H9 (cell line): ENCODE measurements at regions not wholly inside any gene's neighbourhood (a gene's known extent, or its start where the extent isn't known, plus 50 kb on each side); places are given as distances from the start of the nearest gene placed in this dataset.

ENCODE experiments used
- DNase-seq: peaks from one replicate; pipeline ENCODE4 v3.0.0-alpha.2; 2017
- H2AFZ ChIP-seq: one replicate; pipeline ENCODE4 v1.6.1; 2013; ENCODE audit warnings: mild to moderate bottlenecking, low read length, control low read depth, moderate library complexity
- H2AK5ac ChIP-seq: 2 replicates; pipeline ENCODE4 v1.6.1; 2013; ENCODE audit warnings: low read length, control low read depth, mixed read lengths; ENCODE audit not compliant: insufficient read length
- H2BK120ac ChIP-seq: one replicate; pipeline ENCODE4 v1.6.1; 2013; ENCODE audit warnings: low read depth, mild to moderate bottlenecking, low read length, control low read depth, inconsistent platforms; ENCODE audit not compliant: poor library complexity, severe bottlenecking
- H2BK12ac ChIP-seq: 2 replicates; pipeline ENCODE4 v1.6.1; 2013; ENCODE audit warnings: low read length, control low read depth, mixed read lengths, low read depth; ENCODE audit not compliant: insufficient read length
- H2BK15ac ChIP-seq: 2 replicates; pipeline ENCODE4 v1.6.1; 2013; ENCODE audit warnings: low read depth, low read length, control low read depth
- H2BK20ac ChIP-seq: one replicate; pipeline ENCODE4 v1.6.1; 2013; ENCODE audit warnings: low read depth, mild to moderate bottlenecking, low read length, control low read depth, inconsistent platforms; ENCODE audit not compliant: poor library complexity, severe bottlenecking
- H2BK5ac ChIP-seq: 2 replicates; pipeline ENCODE4 v1.6.1; 2013; ENCODE audit warnings: low read length, control low read depth, mixed read lengths; ENCODE audit not compliant: insufficient read length
- H3K14ac ChIP-seq: 2 replicates; pipeline ENCODE4 v1.6.1; 2013; ENCODE audit warnings: low read length, control low read depth; ENCODE audit not compliant: insufficient read depth
- H3K18ac ChIP-seq: 2 replicates; pipeline ENCODE4 v1.6.1; 2013; ENCODE audit warnings: low read depth, mild to moderate bottlenecking, mixed read lengths, low read length, control low read depth; ENCODE audit not compliant: insufficient read length
- H3K23ac ChIP-seq: 2 replicates; pipeline ENCODE4 v1.6.1; 2013; ENCODE audit warnings: low read length, control low read depth, mixed read lengths, low read depth; ENCODE audit not compliant: insufficient read length
- H3K23me2 ChIP-seq: 2 replicates; pipeline ENCODE4 v1.6.1; 2013; ENCODE audit warnings: low read depth, mild to moderate bottlenecking, mixed read lengths, low read length, control low read depth; ENCODE audit not compliant: insufficient read length, poor library complexity, severe bottlenecking
- H3K27ac ChIP-seq: 2 replicates; pipeline ENCODE4 v1.5.1; 2013; ENCODE audit warnings: low read length, control low read depth, mixed read lengths, low read depth; ENCODE audit not compliant: insufficient read length
- H3K27me3 ChIP-seq: 2 replicates; pipeline ENCODE4 v1.6.1; 2013; ENCODE audit warnings: low read length, control low read depth, inconsistent platforms; ENCODE audit not compliant: insufficient read depth
- H3K4ac ChIP-seq: 2 replicates; pipeline ENCODE4 v1.6.1; 2013; ENCODE audit warnings: low read depth, mild to moderate bottlenecking, control low read depth, inconsistent platforms, low read length, moderate library complexity
- H3K4me1 ChIP-seq: 2 replicates; pipeline ENCODE4 v1.6.1; 2013; ENCODE audit warnings: low read length, control low read depth, inconsistent platforms; ENCODE audit not compliant: insufficient read depth
- H3K4me2 ChIP-seq: 2 replicates; pipeline ENCODE4 v1.6.1; 2013; ENCODE audit warnings: low read length, control low read depth, mixed read lengths; ENCODE audit not compliant: insufficient read length, insufficient read depth
- H3K56ac ChIP-seq: 2 replicates; pipeline ENCODE4 v1.6.1; 2013; ENCODE audit warnings: low read depth, mild to moderate bottlenecking, mixed read lengths, low read length, control low read depth; ENCODE audit not compliant: insufficient read length
- H3K79me1 ChIP-seq: 2 replicates; pipeline ENCODE4 v1.6.1; 2013; ENCODE audit warnings: low read depth, mild to moderate bottlenecking, moderate library complexity, low read length, control low read depth, inconsistent platforms; ENCODE audit not compliant: insufficient read depth, poor library complexity, severe bottlenecking
- H3K79me2 ChIP-seq: 2 replicates; pipeline ENCODE4 v1.6.1; 2013; ENCODE audit warnings: low read length, control low read depth, inconsistent platforms; ENCODE audit not compliant: insufficient read depth
- H3K9ac ChIP-seq: 2 replicates; pipeline ENCODE4 v1.6.1; 2013; ENCODE audit warnings: low read length, control low read depth, mixed read lengths; ENCODE audit not compliant: insufficient read length; ENCODE audit errors: extremely low read depth
- H3K9me3 ChIP-seq: one replicate; pipeline ENCODE4 v1.6.1; 2013; ENCODE audit warnings: low read depth, low read length, inconsistent platforms; ENCODE audit not compliant: control insufficient read depth
- H3T11ph ChIP-seq: one replicate; pipeline ENCODE4 v1.6.1; 2013; ENCODE audit warnings: mild to moderate bottlenecking, low read length, control low read depth, inconsistent platforms
- H4K20me1 ChIP-seq: one replicate; pipeline ENCODE4 v1.6.1; 2013; ENCODE audit not compliant: control insufficient read depth, insufficient read length, insufficient read depth
- H4K5ac ChIP-seq: 2 replicates; pipeline ENCODE4 v1.6.1; 2013; ENCODE audit warnings: low read depth, mild to moderate bottlenecking, mixed read lengths, low read length, control low read depth; ENCODE audit not compliant: insufficient read length
- H4K8ac ChIP-seq: replicated peaks from 2 replicates; pipeline ENCODE4 v1.6.1; 2013; ENCODE audit warnings: low read length, control low read depth, mixed read lengths, low read depth; ENCODE audit not compliant: insufficient read length
- H4K91ac ChIP-seq: 2 replicates; pipeline ENCODE4 v1.6.1; 2013; ENCODE audit warnings: low read depth, mild to moderate bottlenecking, moderate library complexity, mixed read lengths, low read length, control low read depth; ENCODE audit not compliant: insufficient read length
- H3K27ac Mint-ChIP-seq, 3 experiments: 2 replicates in 2 of 3; 3 replicates in 1 of 3; pipeline ENCODE4 v1.8.0; 2020 to 2021; ENCODE audit warnings: mixed read lengths in 3 of 3, mild to moderate bottlenecking in 1 of 3, moderate library complexity in 1 of 3
- H3K27me3 Mint-ChIP-seq: 2 replicates; pipeline ENCODE4 v1.8.0; 2021; ENCODE audit warnings: low read depth, mild to moderate bottlenecking, moderate library complexity, mixed read lengths
- H3K36me3 Mint-ChIP-seq, 3 experiments: 2 replicates in 2 of 3; 3 replicates in 1 of 3; pipeline ENCODE4 v1.8.0; 2020 to 2021; ENCODE audit warnings: low read depth in 3 of 3, mixed read lengths in 3 of 3; ENCODE audit not compliant: insufficient read depth in 1 of 3
- H3K4me1 Mint-ChIP-seq, 2 experiments: 2 replicates each; pipeline ENCODE4 v1.8.0; 2020; ENCODE audit warnings: mixed read lengths in 2 of 2
- H3K4me3 Mint-ChIP-seq, 2 experiments: 2 replicates in 1 of 2; 3 replicates in 1 of 2; pipeline ENCODE4 v1.8.0; 2020 to 2021; ENCODE audit warnings: mild to moderate bottlenecking in 2 of 2, mixed read lengths in 2 of 2, moderate library complexity in 1 of 2
- H3K9me3 Mint-ChIP-seq, 2 experiments: 2 replicates in 1 of 2; 3 replicates in 1 of 2; pipeline ENCODE4 v1.8.0; 2020; ENCODE audit warnings: mild to moderate bottlenecking in 2 of 2, mixed read lengths in 2 of 2, moderate library complexity in 1 of 2
- WGBS: extraction: QIAGEN DNeasy Blood & Tissue Kit; methylation state at CpG from one replicate; pipeline ENCODE4 v1.1.7; 2013; ENCODE audit warnings: missing lambda C conversion rate, low lambda C conversion rate, mixed read lengths; ENCODE audit not compliant: insufficient read length; ENCODE audit errors: extremely low coverage; 5-methylcytosine and 5-hydroxymethylcytosine counted together
- TF ChIP-seq, protein P1 (sequence below): fragments of 200-600 bp; sonication (generic); conservative IDR thresholded peaks from 3 replicates; pipeline ENCODE4 v1.8.0; 2021; ENCODE audit warnings: antibody characterized with exemption, mild to moderate bottlenecking

DNA sequence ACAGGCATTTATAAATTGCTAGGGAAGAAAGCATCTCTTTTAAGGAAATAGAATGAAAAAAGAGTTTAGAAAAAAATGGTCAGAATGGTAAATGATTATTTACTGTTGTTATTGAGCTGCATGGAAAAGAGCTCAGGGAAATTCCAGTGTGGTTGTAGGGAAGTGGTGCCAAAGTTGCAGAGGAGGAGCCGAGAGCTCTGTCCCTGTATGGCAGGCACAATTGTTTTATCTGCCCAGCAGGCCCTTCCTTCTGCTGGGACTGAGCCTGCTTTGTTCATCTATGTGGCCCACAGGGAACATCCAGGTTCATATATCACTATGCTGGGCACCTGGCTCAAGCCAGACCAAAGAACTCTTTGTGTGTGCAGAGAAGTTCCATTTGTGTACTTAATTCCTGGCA is 80.8 kb upstream of the AGAP1 start:
- Histone ChIP-seq H3K4me1 (no peaks in the 10 kb centered on the region), H3K27ac (no peak overlapping the region), H4K91ac (no peak overlapping the region), H3K23me2 (no peaks in the 10 kb centered on the region), H3K4me2 (no peak overlapping the region), H2BK5ac (no peak overlapping the region), H3K27me3 (no peaks in the 10 kb centered on the region), H4K5ac (no peak overlapping the region), H4K8ac (no peak overlapping the region), H2AK5ac (no peak overlapping the region), H3K14ac (no peak overlapping the region), H3K79me2 (no peaks in the 10 kb centered on the region), H2BK20ac (no peak overlapping the region), H3K9me3 (no peaks in the 10 kb centered on the region), H3K56ac (no peak overlapping the region), H2BK120ac (no peak overlapping the region), H2AFZ (no peak overlapping the region), H3K9ac (no peak overlapping the region), H3K18ac (no peak overlapping the region), H3K23ac (no peak overlapping the region), H2BK15ac (no peak overlapping the region), H3K79me1 (no peaks in the 10 kb centered on the region), H3T11ph (no peak overlapping the region), H4K20me1 (no peaks in the 10 kb centered on the region), H3K4ac (no peak overlapping the region), H2BK12ac (no peak overlapping the region)
- Mint-ChIP-seq H3K36me3 (no peaks in the 10 kb centered on the region), H3K4me3 (no peak overlapping the region), H3K4me1 (peaks cover 6 to 7% of the 10 kb centered on the region in 2 experiments; a peak in 3 of 4 replicates), H3K27me3 (peaks cover 7% of the 10 kb centered on the region), H3K9me3 (peaks cover 0 to 3% of the 10 kb centered on the region in 2 experiments; a peak in 1 of 5 replicates), H3K27ac (no peak overlapping the region)
- no CpG with 5 or more reads among the region's 1 CpG for WGBS
- no peak for DNase-seq
- TF ChIP-seq, protein P1, sequence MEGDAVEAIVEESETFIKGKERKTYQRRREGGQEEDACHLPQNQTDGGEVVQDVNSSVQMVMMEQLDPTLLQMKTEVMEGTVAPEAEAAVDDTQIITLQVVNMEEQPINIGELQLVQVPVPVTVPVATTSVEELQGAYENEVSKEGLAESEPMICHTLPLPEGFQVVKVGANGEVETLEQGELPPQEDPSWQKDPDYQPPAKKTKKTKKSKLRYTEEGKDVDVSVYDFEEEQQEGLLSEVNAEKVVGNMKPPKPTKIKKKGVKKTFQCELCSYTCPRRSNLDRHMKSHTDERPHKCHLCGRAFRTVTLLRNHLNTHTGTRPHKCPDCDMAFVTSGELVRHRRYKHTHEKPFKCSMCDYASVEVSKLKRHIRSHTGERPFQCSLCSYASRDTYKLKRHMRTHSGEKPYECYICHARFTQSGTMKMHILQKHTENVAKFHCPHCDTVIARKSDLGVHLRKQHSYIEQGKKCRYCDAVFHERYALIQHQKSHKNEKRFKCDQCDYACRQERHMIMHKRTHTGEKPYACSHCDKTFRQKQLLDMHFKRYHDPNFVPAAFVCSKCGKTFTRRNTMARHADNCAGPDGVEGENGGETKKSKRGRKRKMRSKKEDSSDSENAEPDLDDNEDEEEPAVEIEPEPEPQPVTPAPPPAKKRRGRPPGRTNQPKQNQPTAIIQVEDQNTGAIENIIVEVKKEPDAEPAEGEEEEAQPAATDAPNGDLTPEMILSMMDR, result no peak
